ENCODE measurements at regions not wholly inside any gene's neighbourhood (a gene's known extent, or its start where the extent isn't known, plus 50 kb on each side); places are given as distances from the start of the nearest gene placed in this dataset.

DNA sequence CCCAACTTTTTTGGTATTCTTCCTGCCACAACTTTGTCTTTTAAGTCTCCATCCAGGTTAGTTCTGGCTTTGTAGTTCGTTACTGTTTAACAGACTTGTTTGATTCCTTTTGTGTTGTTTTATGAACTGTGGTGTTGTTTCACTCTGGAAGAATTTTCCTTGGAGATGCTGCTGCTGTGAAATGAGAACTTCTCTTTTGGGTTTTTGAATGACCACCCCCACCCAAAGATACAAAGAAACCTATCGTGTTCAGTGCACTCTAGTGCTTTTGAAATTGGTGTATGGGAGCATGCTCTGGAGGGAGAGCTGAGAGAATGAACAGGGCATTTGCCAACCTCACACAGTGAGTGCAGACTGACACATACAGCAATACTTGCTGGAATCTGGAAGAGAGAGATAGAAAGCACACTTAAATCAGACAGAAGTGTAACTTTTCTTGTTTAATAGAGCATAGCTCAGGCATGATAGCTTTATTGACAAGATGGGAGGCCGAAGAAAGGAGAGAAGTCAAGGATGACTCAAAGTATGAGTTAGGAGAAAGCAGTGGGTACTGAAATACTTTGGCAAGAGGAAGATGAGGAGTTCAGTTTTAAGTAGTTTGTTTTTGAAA lies 293.1 kb downstream of the SOX4 start:
- no peak for DNase-seq
- ATAC-seq (replicated peaks in 1 of 4): no peak
- ChIA-PET POLR2A (no interaction called here), CTCF (no interaction called here)
- 50% methylated on average over 1 of the region's 3 CpGs for WGBS (ENCODE audit: insufficient coverage)
- Mint-ChIP-seq H3K4me1 (peaks cover 0 to 9% (median 8%) of the 10 kb centered on the region in 3 donors), H3K4me3 (no peak overlapping the region), H3K27me3 (no peaks in the 10 kb centered on the region), H3K9me3 (peaks cover 0 to 8% (median 5%) of the 10 kb centered on the region in 3 donors), H3K27ac (no peak overlapping the region), H3K36me3 (no peaks in the 10 kb centered on the region)
- Histone ChIP-seq H3K4me3 (ENCODE audit: control insufficient read depth in 1 of 2, extremely low read depth in 1 of 2, low read length in 1 of 2) (no peak overlapping the region), H3K4me1 (ENCODE audit: control insufficient read depth in 1 of 2, extremely low read depth in 1 of 2, insufficient read depth in 2 of 2, low read length in 2 of 2) (peaks cover 0 to 19% of the 10 kb centered on the region in 2 experiments), H3K36me3 (ENCODE audit: control insufficient read depth in 2 of 2, extremely low read depth in 1 of 2, insufficient read depth in 1 of 2, low read length in 1 of 2) (no peaks in the 10 kb centered on the region), H3K27me3 (replicated peaks in 1 of 2; ENCODE audit: control insufficient read depth in 2 of 2, extremely low read depth in 1 of 2, insufficient read depth in 2 of 2, low read length in 1 of 2) (no peaks in the 10 kb centered on the region), H3K27ac (ENCODE audit: low read length) (no peak overlapping the region), H3K9me3 (no peaks in the 10 kb centered on the region)

DNA sequence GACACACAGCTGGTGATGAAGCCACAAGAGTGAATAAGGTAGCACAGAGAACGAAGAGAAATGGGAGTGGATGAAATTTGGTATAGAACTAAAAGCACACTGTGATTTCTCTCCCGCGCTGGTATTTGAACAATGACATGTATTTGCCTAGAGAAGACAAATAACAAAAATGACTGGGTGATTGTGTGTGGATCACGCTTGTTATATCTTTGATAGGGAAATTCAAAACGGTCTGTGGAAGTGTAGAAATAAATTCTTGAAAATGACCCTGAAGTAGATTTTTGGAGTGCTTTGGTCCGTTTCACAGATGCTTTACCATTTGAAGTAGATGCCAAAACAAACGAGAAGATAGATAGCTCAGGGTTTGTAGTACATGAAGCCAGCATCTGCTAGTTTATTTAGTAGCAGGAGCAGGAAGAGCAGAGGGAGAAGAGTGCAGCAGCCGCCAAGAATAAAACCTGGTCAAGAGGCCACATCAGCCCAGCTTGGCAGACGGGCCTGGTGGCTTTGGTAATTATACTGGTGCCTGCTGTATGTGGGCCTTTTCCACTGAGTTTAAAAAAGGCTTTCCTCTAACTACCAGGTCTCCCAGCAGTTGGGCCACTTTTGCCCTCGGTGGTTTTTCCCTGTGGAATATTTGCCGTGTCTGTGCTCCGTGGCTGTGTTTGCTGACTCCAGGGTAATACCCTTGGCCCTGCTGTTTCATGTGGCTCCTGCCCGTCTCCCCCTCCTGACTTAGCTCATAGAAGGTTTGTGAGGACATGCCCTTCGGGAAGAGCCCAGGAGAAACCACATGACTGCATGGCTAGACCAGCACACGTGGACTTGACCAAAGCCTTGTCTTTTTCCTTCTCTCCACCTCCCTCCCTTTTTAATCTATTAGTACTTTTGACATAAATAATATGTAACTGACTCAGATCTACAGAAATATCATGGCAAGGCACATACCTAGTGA lies 294.0 kb downstream of the SOX4 start:
- Histone ChIP-seq H3K4me1 (ENCODE audit: control insufficient read depth in 1 of 2, extremely low read depth in 1 of 2, insufficient read depth in 2 of 2, low read length in 2 of 2) (peaks cover 0 to 19% of the 10 kb centered on the region in 2 experiments), H3K27ac (ENCODE audit: low read length) (no peak overlapping the region), H3K9me3 (no peaks in the 10 kb centered on the region), H3K4me3 (ENCODE audit: control insufficient read depth in 1 of 2, extremely low read depth in 1 of 2, low read length in 1 of 2) (no peak overlapping the region), H3K36me3 (ENCODE audit: control insufficient read depth in 2 of 2, extremely low read depth in 1 of 2, insufficient read depth in 1 of 2, low read length in 1 of 2) (no peaks in the 10 kb centered on the region), H3K27me3 (replicated peaks in 1 of 2; ENCODE audit: control insufficient read depth in 2 of 2, extremely low read depth in 1 of 2, insufficient read depth in 2 of 2, low read length in 1 of 2) (no peaks in the 10 kb centered on the region)
- H3K9me3 Mint-ChIP-seq: peaks cover 0 to 8% (median 5%) of the 10 kb centered on the region in 3 donors
- CTCF ChIA-PET: no interaction called here
- no peak overlapping the region for H3K27ac Mint-ChIP-seq
- DNase-seq (no peak), ATAC-seq (replicated peaks in 1 of 4) (no peak)
- POLR2A ChIA-PET: no interaction called here
- 73% methylated on average over 11 of the region's 15 CpGs for WGBS (ENCODE audit: insufficient coverage)
- H3K27me3 Mint-ChIP-seq: no peaks in the 10 kb centered on the region
- no peaks in the 10 kb centered on the region for H3K36me3 Mint-ChIP-seq
- H3K4me3 Mint-ChIP-seq: no peak overlapping the region
- peaks cover 0 to 9% (median 8%) of the 10 kb centered on the region in 3 donors for H3K4me1 Mint-ChIP-seq

DNA sequence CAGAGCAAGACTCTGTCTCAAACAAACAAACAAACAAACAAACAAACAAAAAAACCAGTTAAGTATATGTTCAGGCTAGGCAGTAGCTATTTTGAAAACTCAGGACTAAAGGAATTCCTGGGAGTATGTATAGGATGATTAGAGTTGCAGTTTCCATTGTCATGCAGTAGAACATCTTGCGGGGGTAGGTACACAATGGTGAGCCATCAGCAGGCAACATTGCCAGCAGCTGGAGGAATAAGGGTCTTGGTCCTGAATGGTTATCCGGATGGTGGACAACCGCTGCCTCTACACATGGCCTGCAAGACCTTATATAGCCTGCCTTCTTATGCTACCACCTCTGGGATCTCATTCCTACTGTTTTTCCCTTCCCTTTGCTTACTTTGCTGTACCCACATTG lies 297.5 kb downstream of the SOX4 start:
- 100% methylated on average over 1 of the region's 3 CpGs for WGBS (ENCODE audit: insufficient coverage)
- Histone ChIP-seq H3K27ac (ENCODE audit: low read length) (no peak overlapping the region), H3K9me3 (no peaks in the 10 kb centered on the region), H3K4me1 (ENCODE audit: control insufficient read depth in 1 of 2, extremely low read depth in 1 of 2, insufficient read depth in 2 of 2, low read length in 2 of 2) (peaks cover 0 to 3% of the 10 kb centered on the region in 2 experiments), H3K36me3 (ENCODE audit: control insufficient read depth in 2 of 2, extremely low read depth in 1 of 2, insufficient read depth in 1 of 2, low read length in 1 of 2) (no peaks in the 10 kb centered on the region), H3K4me3 (ENCODE audit: control insufficient read depth in 1 of 2, extremely low read depth in 1 of 2, low read length in 1 of 2) (no peak overlapping the region), H3K27me3 (replicated peaks in 1 of 2; ENCODE audit: control insufficient read depth in 2 of 2, extremely low read depth in 1 of 2, insufficient read depth in 2 of 2, low read length in 1 of 2) (no peaks in the 10 kb centered on the region)
- ChIA-PET CTCF (no interaction called here), POLR2A (no interaction called here)
- DNase-seq: no peak
- Mint-ChIP-seq H3K36me3 (no peaks in the 10 kb centered on the region), H3K4me1 (no peaks in the 10 kb centered on the region), H3K9me3 (peaks cover 0 to 3% (median 3%) of the 10 kb centered on the region in 3 donors), H3K27me3 (no peaks in the 10 kb centered on the region), H3K4me3 (no peak overlapping the region), H3K27ac (no peak overlapping the region)
- ATAC-seq (replicated peaks in 1 of 4): no peak

DNA sequence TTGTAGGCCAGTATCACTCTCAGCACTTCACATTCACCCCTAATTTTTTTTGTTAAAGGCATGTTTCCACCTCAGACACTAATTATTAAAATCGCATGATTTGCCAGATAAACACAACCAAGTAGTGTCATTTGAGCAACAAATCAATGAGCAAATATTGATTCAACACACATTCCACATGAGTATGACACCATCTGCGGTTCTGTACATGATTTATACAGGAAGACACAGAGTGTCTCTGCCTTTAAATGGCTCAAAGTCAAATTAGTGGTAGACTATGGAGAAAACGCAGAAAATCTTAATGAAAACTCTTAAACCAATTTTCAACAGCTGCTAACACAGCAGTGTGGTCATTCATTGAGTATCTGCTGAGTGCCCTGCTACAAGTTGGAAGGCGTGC lies 300.2 kb downstream of the SOX4 start:
- H3K36me3 ChIP-seq (ENCODE audit: control insufficient read depth in 2 of 2, extremely low read depth in 1 of 2, insufficient read depth in 1 of 2, low read length in 1 of 2): no peaks in the 10 kb centered on the region
- H3K27ac Mint-ChIP-seq: no peak overlapping the region
- POLR2A ChIA-PET: no interaction called here
- H3K4me1 ChIP-seq (ENCODE audit: control insufficient read depth in 1 of 2, extremely low read depth in 1 of 2, insufficient read depth in 2 of 2, low read length in 2 of 2): no peaks in the 10 kb centered on the region
- H3K36me3 Mint-ChIP-seq: no peaks in the 10 kb centered on the region
- ATAC-seq (replicated peaks in 1 of 4): no peak
- CTCF ChIA-PET: no interaction called here
- H3K27ac ChIP-seq (ENCODE audit: low read length): no peak overlapping the region
- no peak for DNase-seq
- H3K27me3 Mint-ChIP-seq: no peaks in the 10 kb centered on the region
- H3K4me3 Mint-ChIP-seq: no peak overlapping the region
- no peaks in the 10 kb centered on the region for H3K27me3 ChIP-seq (replicated peaks in 1 of 2; ENCODE audit: control insufficient read depth in 2 of 2, extremely low read depth in 1 of 2, insufficient read depth in 2 of 2, low read length in 1 of 2)
- H3K4me3 ChIP-seq (ENCODE audit: control insufficient read depth in 1 of 2, extremely low read depth in 1 of 2, low read length in 1 of 2): no peak overlapping the region
- H3K9me3 ChIP-seq: no peaks in the 10 kb centered on the region
- H3K9me3 Mint-ChIP-seq: peaks cover 0 to 8% (median 3%) of the 10 kb centered on the region in 3 donors
- no peaks in the 10 kb centered on the region for H3K4me1 Mint-ChIP-seq
- 83% methylated on average over 2 of the region's 4 CpGs for WGBS (ENCODE audit: insufficient coverage)

DNA sequence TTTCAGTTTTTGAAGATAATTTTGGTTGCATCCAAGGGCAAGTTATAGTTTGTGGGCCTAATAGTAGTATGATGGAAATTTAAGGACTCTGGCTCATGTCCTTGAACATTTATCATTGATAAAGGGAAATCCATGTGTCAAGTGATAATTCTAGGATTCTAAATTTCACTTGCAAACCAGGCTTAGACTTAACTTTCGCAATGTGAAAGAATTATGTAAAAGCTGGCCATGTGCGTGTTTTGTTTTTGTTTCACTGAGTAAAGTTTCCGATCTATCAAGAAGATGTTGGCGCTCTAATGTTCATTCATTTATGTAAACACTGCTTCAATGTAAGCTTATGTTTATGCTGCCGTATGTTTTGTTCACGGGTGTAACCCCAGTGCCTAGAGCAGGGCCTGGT lies 302.0 kb downstream of the SOX4 start:
- Histone ChIP-seq H3K9me3 (no peaks in the 10 kb centered on the region), H3K27me3 (replicated peaks in 1 of 2; ENCODE audit: control insufficient read depth in 2 of 2, extremely low read depth in 1 of 2, insufficient read depth in 2 of 2, low read length in 1 of 2) (no peaks in the 10 kb centered on the region), H3K4me3 (ENCODE audit: control insufficient read depth in 1 of 2, extremely low read depth in 1 of 2, low read length in 1 of 2) (no peak overlapping the region), H3K27ac (ENCODE audit: low read length) (no peak overlapping the region), H3K4me1 (ENCODE audit: control insufficient read depth in 1 of 2, extremely low read depth in 1 of 2, insufficient read depth in 2 of 2, low read length in 2 of 2) (no peaks in the 10 kb centered on the region), H3K36me3 (ENCODE audit: control insufficient read depth in 2 of 2, extremely low read depth in 1 of 2, insufficient read depth in 1 of 2, low read length in 1 of 2) (no peaks in the 10 kb centered on the region)
- Mint-ChIP-seq H3K9me3 (peaks cover 0 to 9% (median 3%) of the 10 kb centered on the region in 3 donors), H3K4me3 (no peak overlapping the region), H3K27ac (no peak overlapping the region), H3K36me3 (no peaks in the 10 kb centered on the region), H3K27me3 (no peaks in the 10 kb centered on the region), H3K4me1 (no peaks in the 10 kb centered on the region)
- DNase-seq: no peak
- no peak for ATAC-seq (replicated peaks in 1 of 4)
- ChIA-PET POLR2A (no interaction called here), CTCF (no interaction called here)
- 92% methylated on average over 5 of the region's 6 CpGs for WGBS (ENCODE audit: insufficient coverage)

DNA sequence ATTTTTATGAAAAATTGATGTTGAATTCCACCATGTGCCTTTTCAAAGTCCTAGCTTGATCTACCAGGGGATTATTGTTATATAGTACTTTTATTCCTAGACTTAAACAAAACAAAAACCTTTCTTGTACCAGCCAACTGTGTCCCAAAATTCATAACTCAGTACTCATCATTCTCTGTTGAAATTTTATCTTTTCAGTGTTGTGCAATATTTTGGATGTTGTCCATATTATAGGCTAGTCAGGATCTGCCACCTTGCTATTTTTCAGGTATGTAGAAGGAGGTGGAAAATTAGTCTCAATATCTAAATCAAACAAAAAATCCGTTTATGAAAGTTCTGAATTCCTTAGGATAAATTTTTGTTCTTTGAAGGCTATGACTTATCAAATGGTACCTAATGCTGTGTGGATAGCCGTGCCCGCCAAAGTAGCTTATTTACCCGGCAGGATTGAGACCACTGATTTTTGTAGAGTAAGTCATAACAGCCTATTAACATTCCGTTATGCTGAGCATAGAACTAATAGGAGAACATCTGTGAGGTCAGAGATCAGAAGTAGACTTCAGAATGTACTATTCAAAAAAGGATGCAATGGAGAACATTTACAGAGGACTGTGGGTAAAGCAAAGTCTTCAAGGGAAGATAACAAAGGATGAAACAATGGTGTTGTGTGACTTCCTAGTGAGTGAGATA lies 304.7 kb downstream of the SOX4 start:
- Mint-ChIP-seq H3K27me3 (no peaks in the 10 kb centered on the region), H3K27ac (no peak overlapping the region), H3K9me3 (peaks cover 0 to 9% (median 3%) of the 10 kb centered on the region in 3 donors), H3K36me3 (no peaks in the 10 kb centered on the region), H3K4me1 (no peaks in the 10 kb centered on the region), H3K4me3 (no peak overlapping the region)
- H3K27ac ChIP-seq (ENCODE audit: low read length): no peak overlapping the region
- H3K9me3 ChIP-seq: no peaks in the 10 kb centered on the region
- ATAC-seq (replicated peaks in 1 of 4) (no peak), DNase-seq (no peak)
- no peak overlapping the region for H3K4me3 ChIP-seq (ENCODE audit: control insufficient read depth in 1 of 2, extremely low read depth in 1 of 2, low read length in 1 of 2)
- ChIA-PET POLR2A (no interaction called here), CTCF (no interaction called here)
- no peaks in the 10 kb centered on the region for H3K4me1 ChIP-seq (ENCODE audit: control insufficient read depth in 1 of 2, extremely low read depth in 1 of 2, insufficient read depth in 2 of 2, low read length in 2 of 2)
- no peaks in the 10 kb centered on the region for H3K27me3 ChIP-seq (replicated peaks in 1 of 2; ENCODE audit: control insufficient read depth in 2 of 2, extremely low read depth in 1 of 2, insufficient read depth in 2 of 2, low read length in 1 of 2)
- 100% methylated on average over 3 of the region's 5 CpGs for WGBS (ENCODE audit: insufficient coverage)
- H3K36me3 ChIP-seq (ENCODE audit: control insufficient read depth in 2 of 2, extremely low read depth in 1 of 2, insufficient read depth in 1 of 2, low read length in 1 of 2): peaks cover 0 to under 1% of the 10 kb centered on the region in 2 donors

Data from T-cell (primary cell).